ENCODE measurements at regions not wholly inside any gene's neighbourhood (a gene's known extent, or its start where the extent isn't known, plus 50 kb on each side); places are given as distances from the start of the nearest gene placed in this dataset.

- TF ChIP-seq POLR2AphosphoS5 (IDR thresholded peaks at IDR 0.05; ENCODE audit: low read depth, low read length) (no peak), SIN3A (IDR thresholded peaks at IDR 0.05; ENCODE audit: borderline replicate concordance, insufficient read depth, low read length) (no peak)
Measured at GRCh38 chr1:58158506-58159433, 387.8 kb downstream of the OMA1 start.
